Stromal cell of bone marrow (primary cell): ENCODE measurements at regions not wholly inside any gene's neighbourhood (a gene's known extent, or its start where the extent isn't known, plus 50 kb on each side); places are given as distances from the start of the nearest gene placed in this dataset.

Source experiments
- DNase-seq: peaks from one replicate; pipeline ENCODE4 v3.0.0-alpha.2; 2012; ENCODE audit warnings: low read depth

- no peak for DNase-seq
Observed at GRCh38 chr6:22067671-22068070, 229.2 kb downstream of the PRL start.

GRCh38 chr6:22068561-22069305 lies 228.1 kb downstream of the PRL start:
- no peak for DNase-seq

DNA sequence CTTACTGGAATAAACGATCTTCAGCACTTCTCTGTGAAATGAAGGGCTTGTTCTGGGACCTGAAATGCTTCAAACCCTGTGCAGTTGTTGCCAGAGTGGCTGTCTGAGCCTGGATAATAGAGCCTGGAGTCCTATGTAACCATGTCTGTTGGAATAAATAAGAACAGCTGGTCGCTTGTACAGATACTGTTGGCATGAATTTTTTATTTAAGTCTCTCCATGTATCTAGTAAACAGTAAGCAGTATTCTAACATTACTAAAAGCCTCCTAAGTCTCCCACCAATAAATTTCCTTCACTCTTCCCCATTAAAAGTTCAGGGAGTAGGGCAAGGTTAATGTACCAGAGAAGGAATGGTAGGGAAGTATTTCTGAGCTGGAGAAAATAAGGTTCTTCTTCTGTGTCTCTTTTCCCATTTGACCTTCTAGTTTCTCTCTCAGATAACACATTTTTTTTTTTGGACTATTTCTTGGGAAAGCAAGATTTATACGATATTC lies 227.5 kb downstream of the PRL start:
- DNase-seq: no peak

DNA sequence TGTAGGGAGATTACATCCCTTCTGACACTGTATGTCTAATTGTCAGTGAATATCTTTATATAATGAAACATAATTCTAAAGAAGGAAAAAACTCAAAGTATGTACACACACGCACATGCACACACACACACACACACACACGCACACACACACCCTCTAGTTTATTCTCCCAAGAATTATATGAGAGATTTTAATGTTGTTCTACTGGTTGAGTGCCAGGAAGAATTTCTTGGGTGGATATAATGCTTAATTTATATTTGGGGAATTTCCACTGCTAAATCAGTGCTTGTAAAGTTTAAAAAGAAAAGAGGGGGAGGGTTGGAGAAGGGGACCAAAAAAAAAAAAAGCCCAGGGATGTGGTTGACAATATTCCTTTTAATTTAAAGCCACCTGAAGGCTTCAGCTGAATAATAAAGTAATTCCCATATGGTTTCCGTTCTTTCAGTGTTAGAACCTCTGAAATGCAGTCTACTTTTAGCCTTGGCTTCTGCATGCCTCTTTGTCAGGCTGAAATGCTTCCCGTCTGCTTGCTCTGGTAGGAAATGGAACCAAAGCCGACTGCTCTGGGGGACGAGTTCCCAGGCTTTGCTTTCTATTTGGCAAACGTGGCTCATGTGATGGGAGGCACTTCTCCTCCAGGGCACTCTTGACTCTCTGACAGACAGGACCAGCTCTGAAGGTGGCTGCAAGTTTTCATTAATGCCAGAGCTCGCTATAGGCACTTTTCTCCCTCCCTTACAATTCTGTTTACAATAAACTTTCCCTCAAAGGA lies 225.4 kb downstream of the PRL start:
- no peak for DNase-seq

DNA sequence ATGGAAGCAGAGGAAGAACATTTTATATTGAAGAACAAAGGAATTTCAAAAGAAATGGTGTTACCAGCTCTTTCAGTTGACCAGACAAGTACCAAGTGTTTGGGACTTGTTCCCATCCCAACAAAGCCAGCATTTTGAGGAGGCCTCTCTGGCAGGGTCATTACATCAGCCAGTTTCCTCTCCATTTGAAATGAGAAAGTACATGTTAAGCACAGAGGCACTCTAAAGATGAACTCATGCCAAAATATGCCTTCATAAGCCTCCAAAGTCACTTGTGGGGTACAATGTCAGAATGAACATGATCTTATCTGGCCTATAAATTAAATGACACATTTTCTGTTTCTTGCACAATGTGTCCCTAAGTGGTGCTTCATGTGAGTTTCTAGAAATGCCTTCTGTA lies 223.9 kb downstream of the PRL start:
- DNase-seq: no peak

GRCh38 chr6:22073516-22074198 lies 223.2 kb downstream of the PRL start:
- DNase-seq: no peak

DNA sequence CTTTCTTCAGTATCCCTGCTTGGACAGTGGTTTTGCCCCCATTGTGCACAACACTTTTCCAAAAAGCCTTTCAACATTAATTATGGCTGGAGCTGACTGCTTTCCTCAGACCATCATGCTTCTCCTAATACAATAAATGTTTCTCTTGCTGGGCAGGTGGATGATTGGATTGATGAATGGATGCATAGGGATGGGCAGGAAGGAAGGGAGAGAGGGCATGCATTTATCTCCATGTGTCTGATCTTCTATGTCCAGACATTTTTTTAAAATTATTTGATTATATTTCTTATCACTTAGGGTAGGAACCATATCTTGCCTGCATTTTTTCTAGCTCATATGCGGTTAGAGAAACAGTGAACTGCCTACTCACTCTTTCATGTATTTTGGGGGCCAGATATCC lies 218.5 kb downstream of the PRL start:
- no peak for DNase-seq

GRCh38 chr6:22078802-22079545 lies 217.9 kb downstream of the PRL start:
- DNase-seq: no peak

DNA sequence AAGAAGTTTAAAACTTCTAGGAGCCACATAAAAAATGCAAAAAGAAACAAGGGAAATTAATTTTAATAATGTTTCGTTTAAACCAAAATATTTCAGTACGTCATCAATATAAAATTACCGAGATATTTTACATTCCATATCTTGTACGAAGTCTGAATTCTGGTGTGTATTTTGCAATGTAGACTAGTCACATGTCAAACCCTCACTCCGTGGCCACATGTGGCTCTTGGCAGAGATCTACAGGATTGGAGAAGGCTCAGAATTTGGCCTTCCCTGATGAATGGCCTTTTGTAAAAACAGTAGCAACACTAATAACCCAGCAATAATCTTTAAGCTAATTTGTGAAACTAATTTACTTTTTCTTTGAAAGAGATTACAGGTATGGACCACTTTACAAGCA lies 217.1 kb downstream of the PRL start:
- peak; percentile 80 for DNase-seq

GRCh38 chr6:22081709-22082108 lies 215.1 kb downstream of the PRL start:
- no peak for DNase-seq

DNA sequence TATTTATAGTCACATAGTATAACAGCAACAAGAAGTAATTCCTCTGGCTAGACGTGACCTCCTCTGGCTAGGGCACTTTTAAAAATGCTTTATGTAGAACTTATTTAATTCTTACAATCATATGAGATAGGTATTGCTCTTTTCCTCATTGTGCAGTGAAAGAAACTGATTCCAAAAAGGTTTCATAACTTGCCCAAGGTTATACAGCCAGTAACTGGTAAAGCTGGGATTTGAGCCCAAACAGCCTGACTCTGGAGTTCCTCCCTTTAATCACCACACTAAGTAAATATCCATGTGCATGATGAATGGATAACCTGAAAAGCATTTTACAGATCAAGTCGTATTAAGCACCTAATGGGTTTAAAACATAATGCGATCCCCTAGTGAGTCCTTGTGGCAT lies 214.6 kb downstream of the PRL start:
- peak; percentile 37 for DNase-seq

DNA sequence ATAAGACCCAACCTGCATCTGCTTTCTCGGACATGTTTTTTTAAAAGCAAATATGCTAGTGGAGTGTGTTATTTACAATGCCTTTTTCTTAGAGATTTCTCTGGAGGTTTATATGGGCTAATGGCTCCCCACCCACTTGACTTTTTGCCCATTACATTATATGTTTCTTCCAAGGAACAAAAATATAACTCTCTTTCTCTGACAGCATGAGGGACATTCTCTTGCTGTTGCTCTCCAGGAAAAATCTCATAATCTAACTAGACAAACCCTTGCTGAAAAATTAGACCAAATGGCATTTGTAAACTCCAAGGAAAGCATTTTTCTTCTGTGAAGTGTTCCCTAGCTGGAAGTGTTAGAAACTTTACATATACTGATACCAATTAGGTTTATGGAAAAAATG lies 213.7 kb downstream of the PRL start:
- no peak for DNase-seq

GRCh38 chr6:22087960-22088706 lies 208.7 kb downstream of the PRL start:
- no peak for DNase-seq

DNA sequence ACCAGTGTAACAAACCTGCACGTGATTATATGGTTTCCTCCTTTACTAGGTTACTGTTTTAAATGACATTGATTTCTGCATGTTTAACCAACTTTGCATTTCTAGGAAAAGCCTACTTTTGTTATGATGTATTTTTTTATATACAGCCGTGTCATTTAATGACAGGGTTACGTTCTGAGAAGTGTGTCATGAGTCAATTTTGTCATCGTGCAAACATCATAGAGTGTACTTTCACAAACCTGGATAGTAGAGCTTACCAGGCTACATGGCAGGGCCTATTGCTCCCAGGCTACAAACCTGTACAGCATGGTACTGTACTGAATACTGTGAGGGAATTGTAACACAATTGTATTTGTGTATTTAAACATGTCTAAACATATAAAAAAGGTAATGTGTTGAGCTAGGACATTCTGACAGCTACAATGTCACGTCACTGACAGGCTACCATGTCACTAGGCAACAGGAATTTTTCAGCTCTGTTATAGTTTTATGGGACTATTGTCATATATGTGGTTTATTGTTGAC lies 205.3 kb downstream of the PRL start:
- DNase-seq: no peak

GRCh38 chr6:22095836-22096235 lies 201.0 kb downstream of the PRL start:
- no peak for DNase-seq

GRCh38 chr6:22098601-22099031 lies 198.2 kb downstream of the PRL start:
- DNase-seq: no peak

DNA sequence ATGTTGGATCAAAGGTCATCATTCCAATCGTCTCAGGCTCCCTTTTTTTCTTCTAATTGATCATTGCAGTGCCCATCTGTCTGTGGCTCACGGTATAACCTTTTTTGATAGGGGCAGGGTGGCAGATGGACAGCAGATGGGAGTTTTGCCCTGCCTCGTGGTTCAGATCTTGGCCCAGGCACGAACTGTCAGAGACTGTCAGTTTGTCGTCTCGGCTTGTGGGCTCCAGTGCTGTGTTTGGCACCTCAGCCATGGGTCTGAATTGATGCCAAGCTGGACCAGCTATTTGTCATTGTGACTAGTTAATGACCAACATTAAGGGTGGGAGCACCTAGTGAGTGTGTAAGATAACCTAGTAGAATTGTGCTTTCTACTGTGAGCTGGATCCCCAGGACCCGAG lies 197.6 kb downstream of the PRL start:
- DNase-seq: no peak

DNA sequence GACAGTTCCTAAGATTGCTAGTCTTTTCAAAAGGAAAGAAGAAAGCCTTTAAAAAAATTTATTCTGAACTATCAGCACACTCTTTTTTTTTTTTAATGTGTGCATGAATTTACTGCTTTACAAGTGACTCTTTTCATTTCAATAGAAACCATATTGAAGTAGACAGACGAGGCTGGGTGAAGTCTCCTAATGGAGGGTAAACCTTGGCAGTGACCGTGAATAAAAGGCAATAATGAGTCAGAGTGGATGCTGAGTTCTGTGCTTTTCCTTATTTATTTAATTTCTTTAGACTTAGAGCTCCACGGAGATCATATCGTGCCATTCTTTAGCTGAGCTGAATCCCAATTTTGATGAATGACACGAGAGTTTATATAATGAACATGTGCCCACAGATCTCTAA lies 196.9 kb downstream of the PRL start:
- no peak for DNase-seq

- DNase-seq: no peak
Observed at GRCh38 chr6:22101163-22101562, 195.7 kb downstream of the PRL start.

DNA sequence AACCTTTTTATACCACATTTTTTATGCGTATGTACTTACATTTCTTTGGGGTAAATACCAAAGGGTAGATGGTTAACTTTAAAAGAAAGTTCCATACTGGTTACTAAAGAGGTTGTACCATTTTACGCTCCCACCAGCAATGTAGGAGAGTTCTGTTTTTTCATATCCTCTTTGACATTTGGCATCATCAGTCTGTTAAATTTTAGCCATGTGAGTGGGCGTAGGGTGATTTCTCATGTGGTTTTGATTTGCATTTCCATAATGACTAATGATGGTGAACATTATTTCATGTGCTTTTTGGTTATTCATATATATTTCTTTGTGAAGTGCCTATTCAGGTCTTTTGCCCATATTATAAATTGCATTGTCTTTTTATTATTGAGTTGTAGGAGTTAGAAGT lies 194.2 kb downstream of the PRL start:
- DNase-seq: no peak

- no peak for DNase-seq
Observed at GRCh38 chr6:22106451-22106850, 190.4 kb downstream of the PRL start.
